Transverse colon (tissue), 3 donors: ENCODE measurements at regions not wholly inside any gene's neighbourhood (a gene's known extent, or its start where the extent isn't known, plus 50 kb on each side); places are given as distances from the start of the nearest gene placed in this dataset.

Source experiments
- CTCF ChIP-seq, 5 experiments: fragments of 200-600 bp in 3 of 5; fragments of 450-650 bp in 2 of 5; sonication (generic) in 3 of 5; IDR thresholded peaks; 1 replicate in 2 of 5; 2 replicates in 3 of 5; pipeline ENCODE4 v1.5.1; 2016 to 2017; ENCODE audit warnings: antibody characterized with exemption in 5 of 5, inconsistent platforms in 3 of 5, mild to moderate bottlenecking in 2 of 5, moderate library complexity in 1 of 5
- POLR2A ChIP-seq: fragments of 450-650 bp; IDR thresholded peaks from one replicate; pipeline ENCODE4 v1.6.1; 2016; ENCODE audit warnings: antibody characterized with exemption, mild to moderate bottlenecking, moderate library complexity

- TF ChIP-seq CTCF (IDR thresholded peaks at IDR 0.05) (no peak), POLR2A (no peak)
Measured at GRCh38 chr13:73394066-73394465, 335.3 kb downstream of the KLF5 start.
